AG09309 (cell line): ENCODE measurements at regions not wholly inside any gene's neighbourhood (a gene's known extent, or its start where the extent isn't known, plus 50 kb on each side); places are given as distances from the start of the nearest gene placed in this dataset.

Experiments
- DNase-seq: peaks from one replicate; pipeline ENCODE4 v3.0.0-alpha.2; 2010; ENCODE audit warnings: low read depth
- H3K4me3 ChIP-seq: 2 replicates; pipeline ENCODE4 v1.5.1; 2011; ENCODE audit warnings: mild to moderate bottlenecking, low read depth, low read length, moderate library complexity; ENCODE audit not compliant: control insufficient read depth
- CTCF ChIP-seq: IDR thresholded peaks from 2 replicates; pipeline ENCODE4 v1.5.1; 2011; ENCODE audit warnings: mild to moderate bottlenecking, low read depth, low read length, inconsistent platforms; ENCODE audit not compliant: insufficient read depth, control insufficient read depth; ENCODE audit errors: missing control alignments

GRCh38 chr5:52481201-52481600, 306.5 kb upstream of the ITGA1 start:
- TF ChIP-seq CTCF = no peak
- no peak overlapping the region for H3K4me3 ChIP-seq
- DNase-seq = no peak

- no peak for DNase-seq
- H3K4me3 ChIP-seq = no peak overlapping the region
- no peak for TF ChIP-seq CTCF
Measured at GRCh38 chr5:52481851-52482250, 305.9 kb upstream of the ITGA1 start.

- DNase-seq = no peak
- H3K4me3 ChIP-seq = no peak overlapping the region
- TF ChIP-seq CTCF = no peak
Measured at GRCh38 chr5:52491071-52491787, 296.5 kb upstream of the ITGA1 start.

- no peak for DNase-seq
- TF ChIP-seq CTCF = no peak
- no peak overlapping the region for H3K4me3 ChIP-seq
Measured at GRCh38 chr5:52491818-52492217, 295.9 kb upstream of the ITGA1 start.

- H3K4me3 ChIP-seq = no peak overlapping the region
- TF ChIP-seq CTCF = no peak
- DNase-seq = no peak
Measured at GRCh38 chr5:52497133-52497693, 290.5 kb upstream of the ITGA1 start.

GRCh38 chr5:52498607-52499006, 289.1 kb upstream of the ITGA1 start:
- no peak for DNase-seq
- H3K4me3 ChIP-seq = no peak overlapping the region

More at GRCh38 chr5:52498607-52499006, 289.1 kb upstream of the ITGA1 start:
- TF ChIP-seq CTCF = no peak
